GM21737 (cell line): ENCODE measurements at regions not wholly inside any gene's neighbourhood (a gene's known extent, or its start where the extent isn't known, plus 50 kb on each side); places are given as distances from the start of the nearest gene placed in this dataset.
"Not testable (repeated sequence)": the region's sequence is repeated elsewhere in the genome, so short reads cannot be mapped to it uniquely, and the experiment has no call there.

Source experiments
- ATAC-seq: cut with Tn5 transposase; IDR thresholded peaks from one replicate; pipeline ENCODE4 v1.9.1; 2021; ENCODE audit warnings: mild to moderate bottlenecking, moderate library complexity; ENCODE audit not compliant: unreplicated experiment

- no peak for ATAC-seq
Measured at GRCh38 chr5:92748072-92748676, 832.8 kb downstream of the NR2F1-AS1 start.

- ATAC-seq, result no peak
Measured at GRCh38 chr5:92741906-92742305, 839.1 kb downstream of the NR2F1-AS1 start.

GRCh38 chr5:92734211-92734940 is 846.6 kb downstream of the NR2F1-AS1 start:
- no peak for ATAC-seq

GRCh38 chr5:92730486-92730885 is 850.5 kb downstream of the NR2F1-AS1 start:
- ATAC-seq, result no peak

GRCh38 chr5:92729088-92729487 is 851.9 kb downstream of the NR2F1-AS1 start:
- no peak for ATAC-seq

GRCh38 chr5:92715946-92716520 is 865.0 kb downstream of the NR2F1-AS1 start:
- ATAC-seq, result no peak

GRCh38 chr5:92713826-92714225 is 867.2 kb downstream of the NR2F1-AS1 start:
- no peak for ATAC-seq

GRCh38 chr5:92713335-92713743 is 867.7 kb downstream of the NR2F1-AS1 start:
- ATAC-seq, result no peak

- no peak for ATAC-seq
Measured at GRCh38 chr5:92711956-92712355, 869.1 kb downstream of the NR2F1-AS1 start.

GRCh38 chr5:92704590-92704989 is 876.4 kb downstream of the NR2F1-AS1 start:
- ATAC-seq, result no peak

GRCh38 chr5:92703976-92704375 is 877.0 kb downstream of the NR2F1-AS1 start:
- ATAC-seq, result no peak

GRCh38 chr5:92695123-92696003 is 885.7 kb downstream of the NR2F1-AS1 start:
- ATAC-seq, result no peak

GRCh38 chr5:92694067-92694466 is 887.0 kb downstream of the NR2F1-AS1 start:
- no peak for ATAC-seq

GRCh38 chr5:92691955-92692354 is 889.1 kb downstream of the NR2F1-AS1 start:
- not testable (repeated sequence) for ATAC-seq

GRCh38 chr5:92687821-92688722 is 892.9 kb downstream of the NR2F1-AS1 start:
- ATAC-seq, result no peak

GRCh38 chr5:92678640-92679039 is 902.4 kb downstream of the NR2F1-AS1 start:
- ATAC-seq, result no peak

GRCh38 chr5:92676215-92677165 is 904.5 kb downstream of the NR2F1-AS1 start:
- no peak for ATAC-seq

GRCh38 chr5:92674321-92674720 is 906.7 kb downstream of the NR2F1-AS1 start:
- ATAC-seq, result no peak

GRCh38 chr5:92665506-92665905 is 915.5 kb downstream of the NR2F1-AS1 start:
- ATAC-seq, result no peak
